ENCODE measurements at regions not wholly inside any gene's neighbourhood (a gene's known extent, or its start where the extent isn't known, plus 50 kb on each side); places are given as distances from the start of the nearest gene placed in this dataset.

DNA sequence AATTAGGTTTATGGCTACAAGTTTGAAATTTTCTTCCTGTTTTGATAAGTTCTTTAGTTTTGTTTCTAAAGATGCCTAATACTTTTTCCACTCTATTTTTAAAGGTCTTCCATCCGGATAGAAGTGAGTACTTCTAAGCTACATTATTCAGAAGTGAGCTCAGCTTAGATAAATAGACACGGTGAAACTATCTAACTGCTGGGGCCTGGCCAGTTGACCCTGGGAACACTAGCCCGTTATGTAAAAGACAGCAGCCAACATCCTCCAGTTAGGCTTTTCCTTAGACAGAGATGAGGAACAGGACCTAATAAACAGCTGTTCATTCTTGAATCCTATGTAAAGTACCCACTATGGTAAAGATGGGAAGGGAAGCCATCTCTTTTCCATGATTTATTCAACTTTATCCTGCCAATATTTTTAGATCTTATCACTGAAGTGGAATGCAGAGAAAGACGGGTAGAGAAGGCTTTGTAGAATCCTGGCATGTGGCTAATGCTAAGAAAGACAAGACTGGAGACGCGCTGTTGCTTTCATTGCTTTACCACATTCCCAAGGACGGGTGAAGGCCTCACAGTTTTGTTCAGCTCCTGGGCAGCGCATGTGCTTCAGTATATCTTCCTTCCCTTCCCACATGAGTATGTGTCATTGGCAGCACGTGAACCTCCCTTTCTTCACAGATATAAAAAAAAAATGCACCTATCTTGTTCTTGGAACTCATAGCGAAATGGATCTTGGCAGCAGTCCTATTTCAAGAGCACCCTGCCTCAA lies 340.0 kb upstream of the MEOX2 start:
- TF ChIP-seq, protein P1, sequence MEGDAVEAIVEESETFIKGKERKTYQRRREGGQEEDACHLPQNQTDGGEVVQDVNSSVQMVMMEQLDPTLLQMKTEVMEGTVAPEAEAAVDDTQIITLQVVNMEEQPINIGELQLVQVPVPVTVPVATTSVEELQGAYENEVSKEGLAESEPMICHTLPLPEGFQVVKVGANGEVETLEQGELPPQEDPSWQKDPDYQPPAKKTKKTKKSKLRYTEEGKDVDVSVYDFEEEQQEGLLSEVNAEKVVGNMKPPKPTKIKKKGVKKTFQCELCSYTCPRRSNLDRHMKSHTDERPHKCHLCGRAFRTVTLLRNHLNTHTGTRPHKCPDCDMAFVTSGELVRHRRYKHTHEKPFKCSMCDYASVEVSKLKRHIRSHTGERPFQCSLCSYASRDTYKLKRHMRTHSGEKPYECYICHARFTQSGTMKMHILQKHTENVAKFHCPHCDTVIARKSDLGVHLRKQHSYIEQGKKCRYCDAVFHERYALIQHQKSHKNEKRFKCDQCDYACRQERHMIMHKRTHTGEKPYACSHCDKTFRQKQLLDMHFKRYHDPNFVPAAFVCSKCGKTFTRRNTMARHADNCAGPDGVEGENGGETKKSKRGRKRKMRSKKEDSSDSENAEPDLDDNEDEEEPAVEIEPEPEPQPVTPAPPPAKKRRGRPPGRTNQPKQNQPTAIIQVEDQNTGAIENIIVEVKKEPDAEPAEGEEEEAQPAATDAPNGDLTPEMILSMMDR (conservative IDR thresholded peaks at IDR 0.05; ENCODE audit: low read depth, low read length), result no peak
- no peak for TF ChIP-seq EZH2 (IDR thresholded peaks at IDR 0.05; ENCODE audit: borderline replicate concordance, low read depth, low read length, poor library complexity, severe bottlenecking)

Data from A673 (cell line).